CD14-positive monocyte (primary cell): ENCODE measurements at regions not wholly inside any gene's neighbourhood (a gene's known extent, or its start where the extent isn't known, plus 50 kb on each side); places are given as distances from the start of the nearest gene placed in this dataset.

Experiments used
- DNase-seq, 3 donors: peaks; one replicate each; pipeline ENCODE4 v3.0.0-alpha.2; 2011 to 2022
- H2AFZ ChIP-seq: 2 replicates; pipeline ENCODE4 v1.6.0; 2012; ENCODE audit warnings: mild to moderate bottlenecking, low read depth, low read length, inconsistent platforms; ENCODE audit not compliant: insufficient read depth, poor library complexity, severe bottlenecking
- H3K27ac ChIP-seq, 2 donors: 1 replicate in 1 of 2; 2 replicates in 1 of 2; pipeline ENCODE4 v1.5.1; 2012 to 2013; ENCODE audit warnings: low read length in 2 of 2, control low read depth in 1 of 2, inconsistent platforms in 1 of 2, low read depth in 1 of 2, mild to moderate bottlenecking in 1 of 2
- H3K27me3 ChIP-seq, 2 donors: one replicate each; pipeline versions ENCODE4 v1.6.0 to v1.6.1; 2011 to 2013; ENCODE audit warnings: low read length in 2 of 2; ENCODE audit not compliant: control insufficient read depth in 2 of 2, insufficient read depth in 2 of 2
- H3K36me3 ChIP-seq, 2 donors: replicated peaks in 1 of 2; 1 replicate in 1 of 2; 2 replicates in 1 of 2; pipeline versions ENCODE4 v1.5.1 to v1.6.1; 2012 to 2013; ENCODE audit warnings: low read length in 2 of 2, control low read depth in 1 of 2, inconsistent platforms in 1 of 2, mild to moderate bottlenecking in 1 of 2; ENCODE audit not compliant: insufficient read depth in 2 of 2, control insufficient read depth in 1 of 2
- H3K4me1 ChIP-seq, 2 donors: 1 replicate in 1 of 2; 2 replicates in 1 of 2; pipeline versions ENCODE4 v1.5.1 to v1.6.1; 2012 to 2013; ENCODE audit warnings: low read length in 2 of 2, control low read depth in 1 of 2, inconsistent platforms in 1 of 2, mild to moderate bottlenecking in 1 of 2, moderate library complexity in 1 of 2; ENCODE audit not compliant: insufficient read depth in 2 of 2, control insufficient read depth in 1 of 2
- H3K4me2 ChIP-seq: replicated peaks from 2 replicates; pipeline ENCODE3; 2012; ENCODE audit warnings: low read length, moderate library complexity, mild to moderate bottlenecking; ENCODE audit not compliant: poor library complexity, severe bottlenecking; ENCODE audit errors: extremely low read depth
- H3K4me3 ChIP-seq, 3 experiments: fragments of 200-600 bp in 1 of 3; sonication (generic) in 1 of 3; replicated peaks in 1 of 3; 1 replicate in 2 of 3; 2 replicates in 1 of 3; pipeline ENCODE4 v1.5.1; 2011 to 2013; ENCODE audit warnings: low read length in 3 of 3, mild to moderate bottlenecking in 3 of 3, control low read depth in 2 of 3, low read depth in 2 of 3, inconsistent platforms in 1 of 3, moderate library complexity in 1 of 3
- H3K79me2 ChIP-seq: 2 replicates; pipeline ENCODE4 v1.6.0; 2012; ENCODE audit warnings: mild to moderate bottlenecking, control low read depth, inconsistent platforms, low read length, moderate library complexity; ENCODE audit not compliant: insufficient read depth
- H3K9ac ChIP-seq: 2 replicates; pipeline ENCODE4 v1.6.0; 2017; ENCODE audit warnings: low read length, mild to moderate bottlenecking; ENCODE audit not compliant: insufficient read depth, poor library complexity, severe bottlenecking
- H3K9me3 ChIP-seq, 2 donors: replicated peaks in 1 of 2; 1 replicate in 1 of 2; 2 replicates in 1 of 2; pipeline versions ENCODE4 v1.5.1 to v1.6.1; 2012 to 2013; ENCODE audit warnings: low read length in 2 of 2, control low read depth in 1 of 2; ENCODE audit not compliant: control insufficient read depth in 1 of 2, insufficient read depth in 1 of 2
- H4K20me1 ChIP-seq: 2 replicates; pipeline ENCODE4 v1.6.0; 2012; ENCODE audit warnings: mild to moderate bottlenecking, low read length, control low read depth, moderate library complexity; ENCODE audit not compliant: insufficient read depth
- H3K27ac Mint-ChIP-seq, 7 donors: one replicate each; pipeline ENCODE4 v1.8.0; 2020; ENCODE audit warnings: mild to moderate bottlenecking in 7 of 7, mixed read lengths in 7 of 7, moderate library complexity in 6 of 7, inconsistent platforms in 2 of 7
- H3K27me3 Mint-ChIP-seq, 3 donors: one replicate each; pipeline ENCODE4 v1.8.0; 2021 to 2022; ENCODE audit warnings: low read depth in 3 of 3, mild to moderate bottlenecking in 3 of 3, mixed read lengths in 3 of 3, moderate library complexity in 3 of 3, inconsistent platforms in 1 of 3
- H3K36me3 Mint-ChIP-seq, 2 donors: one replicate each; pipeline ENCODE4 v1.8.0; 2020; ENCODE audit warnings: mixed read lengths in 2 of 2, inconsistent platforms in 1 of 2, mild to moderate bottlenecking in 1 of 2
- H3K4me1 Mint-ChIP-seq: one replicate; pipeline ENCODE4 v1.8.0; 2020; ENCODE audit warnings: mild to moderate bottlenecking, mixed read lengths
- H3K4me3 Mint-ChIP-seq, 2 donors: one replicate each; pipeline ENCODE4 v1.8.0; 2020; ENCODE audit warnings: mild to moderate bottlenecking in 2 of 2, mixed read lengths in 2 of 2, moderate library complexity in 1 of 2
- H3K9me3 Mint-ChIP-seq, 7 donors: one replicate each; pipeline ENCODE4 v1.8.0; 2020 to 2022; ENCODE audit warnings: mixed read lengths in 7 of 7, mild to moderate bottlenecking in 6 of 7, moderate library complexity in 6 of 7, inconsistent platforms in 2 of 7
- WGBS: methylation state at CpG from one replicate; pipeline ENCODE4 v1.1.5; 2013; ENCODE audit warnings: missing lambda C conversion rate; ENCODE audit not compliant: insufficient coverage; 5-methylcytosine and 5-hydroxymethylcytosine counted together
- intact Hi-C, 2 donors: fragments of 100-400 bp; cut with micrococcal nuclease; formaldehyde crosslinking; loops; one replicate each; pipeline versions ENCODE4 v1.15.0 to v1.15.1; 2023
- TF ChIP-seq, protein P1 (sequence below): fragments of 200-600 bp; IDR thresholded peaks from one replicate; pipeline ENCODE4 v1.8.0; 2022; ENCODE audit warnings: antibody characterized with exemption, mild to moderate bottlenecking

DNA sequence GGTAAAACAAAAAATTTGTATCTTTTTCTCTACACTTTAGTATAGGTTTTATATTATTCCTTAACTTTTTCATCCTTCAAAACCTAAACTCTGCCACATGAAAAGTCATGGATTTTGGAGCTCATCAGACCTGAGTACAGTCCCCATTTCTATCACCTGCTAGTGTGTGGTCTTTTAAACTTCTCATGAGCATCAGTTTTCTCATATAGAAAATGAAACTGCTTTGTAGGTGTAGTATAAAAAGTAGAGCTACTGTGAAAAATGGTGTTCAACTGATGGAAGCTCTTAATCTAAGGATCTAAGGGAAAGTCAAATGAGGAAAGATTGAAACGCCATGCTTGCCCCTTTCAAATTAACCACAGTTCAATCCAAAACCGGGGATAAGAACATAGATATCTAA, 686.5 kb downstream of the MECOM start:
- no peak overlapping the region for H2AFZ ChIP-seq
- TF ChIP-seq, protein P1, sequence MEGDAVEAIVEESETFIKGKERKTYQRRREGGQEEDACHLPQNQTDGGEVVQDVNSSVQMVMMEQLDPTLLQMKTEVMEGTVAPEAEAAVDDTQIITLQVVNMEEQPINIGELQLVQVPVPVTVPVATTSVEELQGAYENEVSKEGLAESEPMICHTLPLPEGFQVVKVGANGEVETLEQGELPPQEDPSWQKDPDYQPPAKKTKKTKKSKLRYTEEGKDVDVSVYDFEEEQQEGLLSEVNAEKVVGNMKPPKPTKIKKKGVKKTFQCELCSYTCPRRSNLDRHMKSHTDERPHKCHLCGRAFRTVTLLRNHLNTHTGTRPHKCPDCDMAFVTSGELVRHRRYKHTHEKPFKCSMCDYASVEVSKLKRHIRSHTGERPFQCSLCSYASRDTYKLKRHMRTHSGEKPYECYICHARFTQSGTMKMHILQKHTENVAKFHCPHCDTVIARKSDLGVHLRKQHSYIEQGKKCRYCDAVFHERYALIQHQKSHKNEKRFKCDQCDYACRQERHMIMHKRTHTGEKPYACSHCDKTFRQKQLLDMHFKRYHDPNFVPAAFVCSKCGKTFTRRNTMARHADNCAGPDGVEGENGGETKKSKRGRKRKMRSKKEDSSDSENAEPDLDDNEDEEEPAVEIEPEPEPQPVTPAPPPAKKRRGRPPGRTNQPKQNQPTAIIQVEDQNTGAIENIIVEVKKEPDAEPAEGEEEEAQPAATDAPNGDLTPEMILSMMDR, result no peak
- Mint-ChIP-seq H3K4me3 (no peak overlapping the region), H3K9me3 (no peaks in the 10 kb centered on the region), H3K27ac (no peak overlapping the region), H3K27me3 (peaks cover 0 to 1% (median 0%) of the 10 kb centered on the region in 3 donors), H3K4me1 (no peaks in the 10 kb centered on the region), H3K36me3 (no peaks in the 10 kb centered on the region)
- no peak overlapping the region for H3K4me2 ChIP-seq
- H3K27ac ChIP-seq, result no peak overlapping the region
- no peak for DNase-seq
- intact Hi-C loops, result no loop called here
- H3K4me1 ChIP-seq, result no peaks in the 10 kb centered on the region
- H3K9me3 ChIP-seq, result no peaks in the 10 kb centered on the region
- WGBS, result no CpG with 5 or more reads among the region's 2 CpGs
- no peaks in the 10 kb centered on the region for H3K27me3 ChIP-seq
- no peaks in the 10 kb centered on the region for H4K20me1 ChIP-seq
- H3K79me2 ChIP-seq, result no peaks in the 10 kb centered on the region
- H3K9ac ChIP-seq, result no peak overlapping the region
- no peak overlapping the region for H3K4me3 ChIP-seq
- H3K36me3 ChIP-seq, result no peaks in the 10 kb centered on the region

DNA sequence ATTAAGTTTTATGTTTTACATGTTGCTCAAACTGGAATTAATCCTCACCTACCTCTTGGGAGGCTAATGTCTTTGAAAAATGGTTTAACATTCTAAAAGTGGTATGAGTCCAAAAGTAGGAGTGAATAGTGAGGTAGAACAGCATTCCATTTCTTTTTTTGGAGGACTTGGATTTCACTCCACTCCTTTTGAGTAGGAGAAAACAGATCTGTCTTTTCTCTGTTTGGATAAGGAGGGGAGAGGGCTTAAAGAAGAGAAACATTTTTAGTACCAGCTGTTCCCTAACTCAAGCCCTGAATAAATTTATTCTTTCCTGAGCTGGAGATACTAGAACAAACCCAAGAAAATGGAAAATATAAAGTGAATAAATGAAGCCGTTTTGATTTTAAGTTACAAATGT, 687.9 kb downstream of the MECOM start:
- no peaks in the 10 kb centered on the region for H3K9me3 ChIP-seq
- intact Hi-C loops, result no loop called here
- TF ChIP-seq, protein P1, result no peak
- no peaks in the 10 kb centered on the region for H3K79me2 ChIP-seq
- H3K36me3 ChIP-seq, result no peaks in the 10 kb centered on the region
- no peaks in the 10 kb centered on the region for H3K27me3 ChIP-seq
- no peaks in the 10 kb centered on the region for H4K20me1 ChIP-seq
- no peaks in the 10 kb centered on the region for H3K4me1 Mint-ChIP-seq
- WGBS, result no CpG with 5 or more reads among the region's 1 CpG
- DNase-seq, result no peak
- H3K4me3 Mint-ChIP-seq, result no peak overlapping the region
- no peak overlapping the region for H2AFZ ChIP-seq
- no peak overlapping the region for H3K9ac ChIP-seq
- no peak overlapping the region for H3K4me3 ChIP-seq
- H3K4me1 ChIP-seq, result no peaks in the 10 kb centered on the region
- H3K27me3 Mint-ChIP-seq, result peaks cover 0 to 1% (median 0%) of the 10 kb centered on the region in 3 donors
- H3K27ac Mint-ChIP-seq, result no peak overlapping the region
- no peaks in the 10 kb centered on the region for H3K9me3 Mint-ChIP-seq
- H3K4me2 ChIP-seq, result no peak overlapping the region
- no peak overlapping the region for H3K27ac ChIP-seq
- no peaks in the 10 kb centered on the region for H3K36me3 Mint-ChIP-seq
